ENCODE measurements at regions not wholly inside any gene's neighbourhood (a gene's known extent, or its start where the extent isn't known, plus 50 kb on each side); places are given as distances from the start of the nearest gene placed in this dataset.

DNA sequence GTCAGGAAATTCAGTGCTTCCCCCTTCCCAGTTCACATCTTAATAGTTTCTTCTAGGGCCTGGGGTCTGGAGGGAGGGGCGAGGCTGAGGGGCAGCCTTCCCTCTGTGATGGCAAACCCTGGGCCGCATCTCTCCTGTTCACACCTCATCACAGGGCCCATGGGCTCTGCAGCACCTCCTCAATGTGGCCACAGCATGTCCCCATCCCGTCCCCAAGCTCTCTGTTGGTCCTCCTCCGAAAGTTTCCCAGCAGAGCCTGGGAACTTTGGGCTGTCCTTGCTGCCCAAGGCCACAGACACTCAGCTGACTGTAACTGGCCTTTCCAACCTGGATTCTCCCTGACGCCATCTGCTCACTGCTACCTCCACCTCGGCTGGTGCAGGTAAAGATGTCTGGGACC, 112.7 kb upstream of the PTPRM start:
- no peaks in the 10 kb centered on the region for H3K9me3 ChIP-seq
- WGBS, 2 donors, result 79 to 87% methylated on average over 6 of the region's 6 CpGs
- intact Hi-C loops (cut with DNase I), result loop anchor here (5.0 kb wide), 1 partner anchor 182 kb away; no protein-coding TSS in a partner anchor
- H3K27ac ChIP-seq, result no peak overlapping the region
- TF ChIP-seq, protein P1, sequence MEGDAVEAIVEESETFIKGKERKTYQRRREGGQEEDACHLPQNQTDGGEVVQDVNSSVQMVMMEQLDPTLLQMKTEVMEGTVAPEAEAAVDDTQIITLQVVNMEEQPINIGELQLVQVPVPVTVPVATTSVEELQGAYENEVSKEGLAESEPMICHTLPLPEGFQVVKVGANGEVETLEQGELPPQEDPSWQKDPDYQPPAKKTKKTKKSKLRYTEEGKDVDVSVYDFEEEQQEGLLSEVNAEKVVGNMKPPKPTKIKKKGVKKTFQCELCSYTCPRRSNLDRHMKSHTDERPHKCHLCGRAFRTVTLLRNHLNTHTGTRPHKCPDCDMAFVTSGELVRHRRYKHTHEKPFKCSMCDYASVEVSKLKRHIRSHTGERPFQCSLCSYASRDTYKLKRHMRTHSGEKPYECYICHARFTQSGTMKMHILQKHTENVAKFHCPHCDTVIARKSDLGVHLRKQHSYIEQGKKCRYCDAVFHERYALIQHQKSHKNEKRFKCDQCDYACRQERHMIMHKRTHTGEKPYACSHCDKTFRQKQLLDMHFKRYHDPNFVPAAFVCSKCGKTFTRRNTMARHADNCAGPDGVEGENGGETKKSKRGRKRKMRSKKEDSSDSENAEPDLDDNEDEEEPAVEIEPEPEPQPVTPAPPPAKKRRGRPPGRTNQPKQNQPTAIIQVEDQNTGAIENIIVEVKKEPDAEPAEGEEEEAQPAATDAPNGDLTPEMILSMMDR (IDR thresholded peaks at IDR 0.05), result no peak
- TF ChIP-seq POLR2AphosphoS5 (IDR thresholded peaks at IDR 0.05) (no peak), EP300 (IDR thresholded peaks at IDR 0.05) (no peak), POLR2A (IDR thresholded peaks at IDR 0.05) (no peak)
- no peaks in the 10 kb centered on the region for H3K27me3 ChIP-seq
- peaks cover 0 to 7% (median 5%) of the 10 kb centered on the region in 4 donors for H3K4me1 ChIP-seq
- DNase-seq, result no peak
- H3K36me3 ChIP-seq, result no peaks in the 10 kb centered on the region
- H3K4me3 ChIP-seq, result no peak overlapping the region

DNA sequence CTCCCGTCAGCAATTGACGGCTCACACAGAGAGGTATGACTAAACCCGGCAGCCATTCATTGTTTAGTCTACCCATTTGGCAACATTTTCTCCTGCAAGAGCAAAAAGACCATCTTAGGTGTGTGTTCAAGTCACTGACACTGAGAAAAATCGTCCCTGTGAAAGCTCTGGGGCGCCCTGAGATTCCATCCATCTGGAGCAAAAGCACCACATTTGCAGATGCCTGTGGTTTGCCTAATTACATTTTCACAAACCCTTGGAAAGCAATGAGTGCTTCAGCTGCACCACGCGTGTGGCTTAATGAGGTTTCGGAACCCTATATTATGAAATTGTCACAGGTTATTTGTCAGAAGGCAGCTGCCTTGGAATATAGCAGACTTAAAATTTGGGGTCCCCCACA, 110.7 kb upstream of the PTPRM start:
- H3K9me3 ChIP-seq, result no peaks in the 10 kb centered on the region
- H3K4me3 ChIP-seq, result no peak overlapping the region
- H3K27me3 ChIP-seq, result no peaks in the 10 kb centered on the region
- H3K36me3 ChIP-seq, result no peaks in the 10 kb centered on the region
- no peak for DNase-seq
- 78 to 87% methylated on average over 8 of the region's 8 CpGs for WGBS, 2 donors
- peaks cover 0 to 26% (median 23%) of the 10 kb centered on the region in 4 donors for H3K4me1 ChIP-seq
- intact Hi-C loops (cut with DNase I), result no loop called here
- H3K27ac ChIP-seq, result peak overlapping the region in 2 of 4 donors; percentile 15 to 24
- TF ChIP-seq POLR2AphosphoS5 (IDR thresholded peaks at IDR 0.05), result no peak
- no peak for TF ChIP-seq POLR2A (IDR thresholded peaks at IDR 0.05)
- no peak for TF ChIP-seq EP300 (IDR thresholded peaks at IDR 0.05)
- TF ChIP-seq, protein P1 (IDR thresholded peaks at IDR 0.05), result no peak

DNA sequence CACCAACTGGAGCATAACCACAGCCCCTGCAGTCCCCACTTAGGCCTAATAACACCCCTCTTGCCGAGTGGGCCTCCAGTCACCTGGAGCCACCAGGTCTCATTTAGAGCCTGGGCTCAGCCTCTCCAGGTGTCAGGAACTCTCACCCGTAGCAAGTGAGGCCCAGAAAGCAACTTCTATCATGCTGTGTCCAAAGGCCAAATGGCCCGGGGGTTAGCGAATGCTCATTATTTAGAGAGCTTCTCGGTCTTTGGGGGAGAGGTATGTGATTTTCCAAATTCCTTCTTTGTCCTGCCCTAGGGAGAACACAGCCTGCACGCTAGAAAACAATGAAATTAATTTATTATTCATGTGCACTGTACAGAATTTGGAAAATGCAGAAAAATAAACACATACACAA, 109.9 kb upstream of the PTPRM start:
- H3K27ac ChIP-seq, result no peak overlapping the region
- intact Hi-C loops (cut with DNase I), result no loop called here
- no peaks in the 10 kb centered on the region for H3K27me3 ChIP-seq
- DNase-seq, result no peak
- H3K4me3 ChIP-seq, result no peak overlapping the region
- H3K36me3 ChIP-seq, result no peaks in the 10 kb centered on the region
- 65 to 87% methylated on average over 6 of the region's 6 CpGs for WGBS, 2 donors
- peaks cover 0 to 33% (median 30%) of the 10 kb centered on the region in 4 donors for H3K4me1 ChIP-seq
- no peaks in the 10 kb centered on the region for H3K9me3 ChIP-seq
- TF ChIP-seq POLR2AphosphoS5 (IDR thresholded peaks at IDR 0.05) (no peak), POLR2A (IDR thresholded peaks at IDR 0.05) (no peak), EP300 (IDR thresholded peaks at IDR 0.05) (no peak)
- TF ChIP-seq, protein P1 (IDR thresholded peaks at IDR 0.05), result no peak

DNA sequence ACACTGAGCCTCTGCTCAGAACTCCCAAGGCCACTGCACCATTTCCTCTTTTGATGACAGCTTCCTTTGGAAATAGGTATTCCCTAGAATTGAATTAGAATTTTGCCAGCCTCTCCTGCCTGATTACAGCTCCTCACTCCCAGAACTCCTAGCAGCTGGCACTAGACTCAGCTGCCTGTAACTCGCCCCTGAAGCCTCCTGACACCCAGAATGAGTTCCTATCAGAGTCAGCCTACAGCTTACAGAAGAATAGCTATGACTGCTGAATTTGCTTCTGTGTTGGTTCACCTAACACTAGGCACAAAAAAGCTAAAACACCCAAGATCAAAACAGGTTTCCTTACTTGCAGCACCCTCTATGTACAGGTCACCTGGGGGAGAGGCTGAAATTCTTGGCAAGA, 108.2 kb upstream of the PTPRM start:
- H3K4me3 ChIP-seq, result no peak overlapping the region
- H3K27me3 ChIP-seq, result no peaks in the 10 kb centered on the region
- TF ChIP-seq EP300 (IDR thresholded peaks at IDR 0.05), result no peak
- TF ChIP-seq POLR2AphosphoS5 (IDR thresholded peaks at IDR 0.05), result no peak
- TF ChIP-seq, protein P1 (IDR thresholded peaks at IDR 0.05), result no peak
- no peak for TF ChIP-seq POLR2A (IDR thresholded peaks at IDR 0.05)
- no peak for DNase-seq
- peaks cover 0 to 50% (median 46%) of the 10 kb centered on the region in 4 donors for H3K4me1 ChIP-seq
- H3K9me3 ChIP-seq, result no peaks in the 10 kb centered on the region
- peak overlapping the region; percentile 22 to 89 (median 85) for H3K27ac ChIP-seq
- intact Hi-C loops (cut with DNase I), result no loop called here
- WGBS, 2 donors, result 31 to 57% methylated on average over 1 of the region's 1 CpG
- no peaks in the 10 kb centered on the region for H3K36me3 ChIP-seq

Data from sigmoid colon (tissue), 6 donors.